ENCODE measurements at regions not wholly inside any gene's neighbourhood (a gene's known extent, or its start where the extent isn't known, plus 50 kb on each side); places are given as distances from the start of the nearest gene placed in this dataset.

DNA sequence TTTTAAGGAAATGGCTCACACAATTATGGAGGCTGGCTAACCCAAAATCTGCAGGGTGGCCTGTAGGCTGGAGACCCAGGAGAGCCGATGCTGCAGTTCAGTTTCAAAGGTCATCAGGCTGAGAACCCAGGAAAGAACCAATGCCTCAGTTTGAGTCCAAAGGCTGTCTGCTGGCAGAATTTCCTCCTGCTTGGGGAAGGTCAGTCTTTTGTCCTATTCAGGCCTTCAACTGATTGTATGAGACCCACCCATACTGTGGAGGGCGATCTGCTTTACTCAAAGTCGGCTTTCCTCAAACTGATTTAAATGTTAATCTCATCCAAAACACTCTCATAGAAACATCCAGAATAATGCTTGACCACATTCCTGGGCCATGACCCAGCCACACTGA, 189.7 kb upstream of the CDYL start:
- TF ChIP-seq, protein P1, sequence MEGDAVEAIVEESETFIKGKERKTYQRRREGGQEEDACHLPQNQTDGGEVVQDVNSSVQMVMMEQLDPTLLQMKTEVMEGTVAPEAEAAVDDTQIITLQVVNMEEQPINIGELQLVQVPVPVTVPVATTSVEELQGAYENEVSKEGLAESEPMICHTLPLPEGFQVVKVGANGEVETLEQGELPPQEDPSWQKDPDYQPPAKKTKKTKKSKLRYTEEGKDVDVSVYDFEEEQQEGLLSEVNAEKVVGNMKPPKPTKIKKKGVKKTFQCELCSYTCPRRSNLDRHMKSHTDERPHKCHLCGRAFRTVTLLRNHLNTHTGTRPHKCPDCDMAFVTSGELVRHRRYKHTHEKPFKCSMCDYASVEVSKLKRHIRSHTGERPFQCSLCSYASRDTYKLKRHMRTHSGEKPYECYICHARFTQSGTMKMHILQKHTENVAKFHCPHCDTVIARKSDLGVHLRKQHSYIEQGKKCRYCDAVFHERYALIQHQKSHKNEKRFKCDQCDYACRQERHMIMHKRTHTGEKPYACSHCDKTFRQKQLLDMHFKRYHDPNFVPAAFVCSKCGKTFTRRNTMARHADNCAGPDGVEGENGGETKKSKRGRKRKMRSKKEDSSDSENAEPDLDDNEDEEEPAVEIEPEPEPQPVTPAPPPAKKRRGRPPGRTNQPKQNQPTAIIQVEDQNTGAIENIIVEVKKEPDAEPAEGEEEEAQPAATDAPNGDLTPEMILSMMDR (IDR thresholded peaks at IDR 0.05), result no peak
- no peak for TF ChIP-seq TCF7L2 (IDR thresholded peaks at IDR 0.05; ENCODE audit: low read depth, low read length)
- TF ChIP-seq, protein P2, sequence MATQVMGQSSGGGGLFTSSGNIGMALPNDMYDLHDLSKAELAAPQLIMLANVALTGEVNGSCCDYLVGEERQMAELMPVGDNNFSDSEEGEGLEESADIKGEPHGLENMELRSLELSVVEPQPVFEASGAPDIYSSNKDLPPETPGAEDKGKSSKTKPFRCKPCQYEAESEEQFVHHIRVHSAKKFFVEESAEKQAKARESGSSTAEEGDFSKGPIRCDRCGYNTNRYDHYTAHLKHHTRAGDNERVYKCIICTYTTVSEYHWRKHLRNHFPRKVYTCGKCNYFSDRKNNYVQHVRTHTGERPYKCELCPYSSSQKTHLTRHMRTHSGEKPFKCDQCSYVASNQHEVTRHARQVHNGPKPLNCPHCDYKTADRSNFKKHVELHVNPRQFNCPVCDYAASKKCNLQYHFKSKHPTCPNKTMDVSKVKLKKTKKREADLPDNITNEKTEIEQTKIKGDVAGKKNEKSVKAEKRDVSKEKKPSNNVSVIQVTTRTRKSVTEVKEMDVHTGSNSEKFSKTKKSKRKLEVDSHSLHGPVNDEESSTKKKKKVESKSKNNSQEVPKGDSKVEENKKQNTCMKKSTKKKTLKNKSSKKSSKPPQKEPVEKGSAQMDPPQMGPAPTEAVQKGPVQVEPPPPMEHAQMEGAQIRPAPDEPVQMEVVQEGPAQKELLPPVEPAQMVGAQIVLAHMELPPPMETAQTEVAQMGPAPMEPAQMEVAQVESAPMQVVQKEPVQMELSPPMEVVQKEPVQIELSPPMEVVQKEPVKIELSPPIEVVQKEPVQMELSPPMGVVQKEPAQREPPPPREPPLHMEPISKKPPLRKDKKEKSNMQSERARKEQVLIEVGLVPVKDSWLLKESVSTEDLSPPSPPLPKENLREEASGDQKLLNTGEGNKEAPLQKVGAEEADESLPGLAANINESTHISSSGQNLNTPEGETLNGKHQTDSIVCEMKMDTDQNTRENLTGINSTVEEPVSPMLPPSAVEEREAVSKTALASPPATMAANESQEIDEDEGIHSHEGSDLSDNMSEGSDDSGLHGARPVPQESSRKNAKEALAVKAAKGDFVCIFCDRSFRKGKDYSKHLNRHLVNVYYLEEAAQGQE (IDR thresholded peaks at IDR 0.05; ENCODE audit: insufficient read depth in 1 of 2, low read depth in 2 of 2, low read length in 1 of 2), result no peak

Data from Panc1 (cell line).